22Rv1 (cell line): ENCODE measurements at regions not wholly inside any gene's neighbourhood (a gene's known extent, or its start where the extent isn't known, plus 50 kb on each side); places are given as distances from the start of the nearest gene placed in this dataset.

Experiments
- H3K27ac ChIP-seq: fragments of 450-650 bp; 2 replicates; pipeline ENCODE4 v1.5.1; 2017
- ZFX ChIP-seq: fragments of 450-650 bp; IDR thresholded peaks from 2 replicates; pipeline ENCODE4 v1.6.1; 2017; ENCODE audit warnings: antibody characterized with exemption, borderline replicate concordance
- TF ChIP-seq, protein P1 (sequence below): fragments of 450-650 bp; IDR thresholded peaks from 2 replicates; pipeline ENCODE4 v1.5.1; 2017; ENCODE audit warnings: mild to moderate bottlenecking

DNA sequence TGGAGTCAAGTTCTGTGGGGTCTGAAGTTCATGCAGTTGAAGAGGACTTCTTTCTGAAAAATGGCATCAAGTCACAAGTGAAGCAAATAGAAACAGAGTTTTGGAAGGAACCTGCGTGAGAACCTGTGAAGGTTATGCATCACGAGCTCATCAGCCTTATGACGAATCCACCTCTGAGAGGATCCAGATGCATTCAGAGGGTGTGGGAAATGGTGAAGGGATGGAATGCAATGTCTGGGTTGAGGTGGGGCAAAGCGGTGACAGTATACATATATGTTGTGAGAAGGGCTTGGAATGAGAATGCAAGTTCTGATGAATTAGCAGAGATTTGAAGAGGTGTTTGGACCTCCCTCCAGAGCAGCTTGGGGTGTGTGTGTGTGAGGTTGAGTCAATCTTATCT lies 382.1 kb upstream of the TBL1XR1 start:
- no peak overlapping the region for H3K27ac ChIP-seq
- TF ChIP-seq, protein P1, sequence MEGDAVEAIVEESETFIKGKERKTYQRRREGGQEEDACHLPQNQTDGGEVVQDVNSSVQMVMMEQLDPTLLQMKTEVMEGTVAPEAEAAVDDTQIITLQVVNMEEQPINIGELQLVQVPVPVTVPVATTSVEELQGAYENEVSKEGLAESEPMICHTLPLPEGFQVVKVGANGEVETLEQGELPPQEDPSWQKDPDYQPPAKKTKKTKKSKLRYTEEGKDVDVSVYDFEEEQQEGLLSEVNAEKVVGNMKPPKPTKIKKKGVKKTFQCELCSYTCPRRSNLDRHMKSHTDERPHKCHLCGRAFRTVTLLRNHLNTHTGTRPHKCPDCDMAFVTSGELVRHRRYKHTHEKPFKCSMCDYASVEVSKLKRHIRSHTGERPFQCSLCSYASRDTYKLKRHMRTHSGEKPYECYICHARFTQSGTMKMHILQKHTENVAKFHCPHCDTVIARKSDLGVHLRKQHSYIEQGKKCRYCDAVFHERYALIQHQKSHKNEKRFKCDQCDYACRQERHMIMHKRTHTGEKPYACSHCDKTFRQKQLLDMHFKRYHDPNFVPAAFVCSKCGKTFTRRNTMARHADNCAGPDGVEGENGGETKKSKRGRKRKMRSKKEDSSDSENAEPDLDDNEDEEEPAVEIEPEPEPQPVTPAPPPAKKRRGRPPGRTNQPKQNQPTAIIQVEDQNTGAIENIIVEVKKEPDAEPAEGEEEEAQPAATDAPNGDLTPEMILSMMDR = no peak
- no peak for TF ChIP-seq ZFX

- H3K27ac ChIP-seq = no peak overlapping the region
- TF ChIP-seq, protein P1 = no peak
- no peak for TF ChIP-seq ZFX
These were observed 383.2 kb upstream of the TBL1XR1 start for GRCh38 chr3:177580437-177580836.

GRCh38 chr3:177585271-177585670 lies 388.0 kb upstream of the TBL1XR1 start:
- no peak overlapping the region for H3K27ac ChIP-seq
- TF ChIP-seq ZFX = no peak
- TF ChIP-seq, protein P1 = no peak

DNA sequence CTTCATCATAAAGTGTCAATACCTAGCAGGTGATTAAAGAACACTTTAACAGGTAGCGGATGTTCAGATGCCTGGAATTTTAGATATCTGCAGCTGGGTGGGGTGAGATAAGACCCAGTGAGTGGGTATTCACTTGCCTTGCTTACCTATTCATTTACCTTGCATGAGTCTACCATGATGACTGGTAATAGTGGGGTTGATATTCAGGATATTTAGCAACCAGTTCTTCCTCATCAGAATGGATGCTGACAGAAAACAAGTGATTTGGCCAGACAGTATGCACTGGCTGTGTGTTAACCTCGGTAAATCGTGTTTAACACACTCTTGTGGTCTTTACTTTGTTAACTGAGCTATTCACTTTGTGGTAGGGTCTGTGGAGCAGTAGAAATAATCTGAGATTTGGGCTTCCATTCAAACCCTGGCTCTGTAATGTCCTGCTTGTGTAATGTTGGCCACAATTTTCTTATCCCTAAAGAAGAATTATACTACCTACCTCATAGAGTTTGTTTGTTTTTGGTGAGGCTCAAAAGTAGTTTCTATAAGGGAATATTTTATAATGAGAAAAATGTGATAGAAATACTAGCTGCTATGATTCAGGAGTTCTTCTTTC lies 391.9 kb upstream of the TBL1XR1 start:
- TF ChIP-seq ZFX = no peak
- TF ChIP-seq, protein P1 = no peak
- no peak overlapping the region for H3K27ac ChIP-seq

GRCh38 chr3:177589911-177590381 lies 392.7 kb upstream of the TBL1XR1 start:
- no peak overlapping the region for H3K27ac ChIP-seq
- TF ChIP-seq, protein P1 = no peak
- no peak for TF ChIP-seq ZFX

GRCh38 chr3:177590826-177591225 lies 393.5 kb upstream of the TBL1XR1 start:
- TF ChIP-seq, protein P1 = no peak
- no peak for TF ChIP-seq ZFX

DNA sequence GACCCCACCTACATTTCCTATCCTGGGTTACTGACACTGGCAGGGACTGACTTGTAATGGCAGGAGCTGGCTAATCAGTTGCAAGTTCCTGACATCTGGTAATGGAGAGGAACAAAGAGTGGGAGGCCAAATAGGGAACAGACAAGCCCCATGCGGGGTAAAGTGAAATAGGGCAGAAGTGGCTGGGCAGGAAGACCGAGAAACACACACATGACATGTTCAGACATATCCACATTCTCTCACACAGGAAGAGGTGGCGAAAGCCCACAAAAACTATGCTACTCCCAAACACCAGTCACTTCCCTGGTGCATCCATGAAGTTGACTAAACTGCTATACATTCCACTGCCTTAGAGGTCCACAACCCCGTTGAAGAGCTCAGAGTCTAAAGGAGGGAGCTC lies 394.1 kb upstream of the TBL1XR1 start:
- no peak for TF ChIP-seq ZFX
- TF ChIP-seq, protein P1 = no peak
- H3K27ac ChIP-seq = no peak overlapping the region

More at GRCh38 chr3:177590826-177591225, 393.5 kb upstream of the TBL1XR1 start:
- no peak overlapping the region for H3K27ac ChIP-seq
